NCI-H345 (cell line): ENCODE measurements at regions not wholly inside any gene's neighbourhood (a gene's known extent, or its start where the extent isn't known, plus 50 kb on each side); places are given as distances from the start of the nearest gene placed in this dataset.

Source experiments
- DNase-seq: peaks from one replicate; lab custom pipeline; 2025; lab: John Stamatoyannopoulos, UW

- DNase-seq = no peak
These were observed 529.2 kb downstream of the HAO1 start for GRCh38 chr20:7411075-7411474.

- no peak for DNase-seq
These were observed 524.8 kb downstream of the HAO1 start for GRCh38 chr20:7415427-7415826.

GRCh38 chr20:7416382-7416781 is 523.9 kb downstream of the HAO1 start:
- DNase-seq = no peak

- DNase-seq = no peak
These were observed 519.9 kb downstream of the HAO1 start for GRCh38 chr20:7420345-7420744.

- DNase-seq = no peak
These were observed 513.3 kb downstream of the HAO1 start for GRCh38 chr20:7426890-7427496.

GRCh38 chr20:7428946-7429345 is 511.3 kb downstream of the HAO1 start:
- no peak for DNase-seq

- no peak for DNase-seq
These were observed 507.6 kb downstream of the HAO1 start for GRCh38 chr20:7432612-7433011.

- no peak for DNase-seq
These were observed 502.9 kb downstream of the HAO1 start for GRCh38 chr20:7437311-7437710.

GRCh38 chr20:7449269-7449668 is 491.0 kb downstream of the HAO1 start:
- DNase-seq = no peak

GRCh38 chr20:7452890-7453289 is 487.4 kb downstream of the HAO1 start:
- no peak for DNase-seq

GRCh38 chr20:7454047-7454446 is 486.2 kb downstream of the HAO1 start:
- no peak for DNase-seq

GRCh38 chr20:7458459-7458858 is 481.8 kb downstream of the HAO1 start:
- no peak for DNase-seq

GRCh38 chr20:7459083-7459482 is 481.2 kb downstream of the HAO1 start:
- no peak for DNase-seq

- DNase-seq = no peak
These were observed 477.0 kb downstream of the HAO1 start for GRCh38 chr20:7463290-7463689.

GRCh38 chr20:7470912-7471311 is 469.3 kb downstream of the HAO1 start:
- DNase-seq = no peak

- no peak for DNase-seq
These were observed 450.0 kb downstream of the HAO1 start for GRCh38 chr20:7490288-7490687.

GRCh38 chr20:7492257-7492656 is 448.0 kb downstream of the HAO1 start:
- no peak for DNase-seq

GRCh38 chr20:7493311-7493710 is 446.9 kb downstream of the HAO1 start:
- DNase-seq = no peak

- DNase-seq = no peak
These were observed 443.8 kb downstream of the HAO1 start for GRCh38 chr20:7496394-7496991.

- DNase-seq = no peak
These were observed 442.3 kb downstream of the HAO1 start for GRCh38 chr20:7497985-7498384.

- DNase-seq = no peak
These were observed 441.1 kb downstream of the HAO1 start for GRCh38 chr20:7499201-7499600.

- DNase-seq = no peak
These were observed 440.0 kb downstream of the HAO1 start for GRCh38 chr20:7500231-7500663.

- no peak for DNase-seq
These were observed 436.8 kb downstream of the HAO1 start for GRCh38 chr20:7503501-7503900.

- no peak for DNase-seq
These were observed 435.0 kb downstream of the HAO1 start for GRCh38 chr20:7505152-7505834.
